HEK293 (cell line): ENCODE measurements at regions not wholly inside any gene's neighbourhood (a gene's known extent, or its start where the extent isn't known, plus 50 kb on each side); places are given as distances from the start of the nearest gene placed in this dataset.

Experiments
- CTCF ChIP-seq: fragments of 450-650 bp; formaldehyde crosslinking; IDR thresholded peaks from 2 replicates; pipeline ENCODE4 v1.5.1; 2016; ENCODE audit warnings: missing biosample characterization, missing genetic modification characterization
- SCRT1 ChIP-seq: fragments of 450-650 bp; formaldehyde crosslinking; IDR thresholded peaks from 2 replicates; pipeline ENCODE4 v1.5.1; 2016; ENCODE audit warnings: missing biosample characterization, missing genetic modification characterization, borderline replicate concordance
- ZNF121 ChIP-seq: fragments of 450-650 bp; formaldehyde crosslinking; IDR thresholded peaks from 2 replicates; pipeline ENCODE4 v1.5.1; 2016; ENCODE audit warnings: missing biosample characterization, missing genetic modification characterization
- TF ChIP-seq, protein P1 (sequence below): fragments of 450-650 bp; formaldehyde crosslinking; IDR thresholded peaks from 2 replicates; pipeline ENCODE4 v1.5.1; 2017; ENCODE audit warnings: missing biosample characterization, missing genetic modification characterization
- TF ChIP-seq, protein P2 (sequence below): fragments of 450-650 bp; formaldehyde crosslinking; IDR thresholded peaks from 2 replicates; pipeline ENCODE4 v1.5.1; 2016; ENCODE audit warnings: missing biosample characterization, missing genetic modification characterization, low read depth

GRCh38 chr22:27492566-27493201 lies 308.9 kb downstream of the MN1 start:
- TF ChIP-seq, protein P1, sequence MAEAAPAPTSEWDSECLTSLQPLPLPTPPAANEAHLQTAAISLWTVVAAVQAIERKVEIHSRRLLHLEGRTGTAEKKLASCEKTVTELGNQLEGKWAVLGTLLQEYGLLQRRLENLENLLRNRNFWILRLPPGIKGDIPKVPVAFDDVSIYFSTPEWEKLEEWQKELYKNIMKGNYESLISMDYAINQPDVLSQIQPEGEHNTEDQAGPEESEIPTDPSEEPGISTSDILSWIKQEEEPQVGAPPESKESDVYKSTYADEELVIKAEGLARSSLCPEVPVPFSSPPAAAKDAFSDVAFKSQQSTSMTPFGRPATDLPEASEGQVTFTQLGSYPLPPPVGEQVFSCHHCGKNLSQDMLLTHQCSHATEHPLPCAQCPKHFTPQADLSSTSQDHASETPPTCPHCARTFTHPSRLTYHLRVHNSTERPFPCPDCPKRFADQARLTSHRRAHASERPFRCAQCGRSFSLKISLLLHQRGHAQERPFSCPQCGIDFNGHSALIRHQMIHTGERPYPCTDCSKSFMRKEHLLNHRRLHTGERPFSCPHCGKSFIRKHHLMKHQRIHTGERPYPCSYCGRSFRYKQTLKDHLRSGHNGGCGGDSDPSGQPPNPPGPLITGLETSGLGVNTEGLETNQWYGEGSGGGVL (tag by site-specific recombination) = no peak
- TF ChIP-seq CTCF (tag by site-specific recombination) (no peak), ZNF121 (tag by site-specific recombination) (no peak), SCRT1 (tag by site-specific recombination) (no peak)
- TF ChIP-seq, protein P2, sequence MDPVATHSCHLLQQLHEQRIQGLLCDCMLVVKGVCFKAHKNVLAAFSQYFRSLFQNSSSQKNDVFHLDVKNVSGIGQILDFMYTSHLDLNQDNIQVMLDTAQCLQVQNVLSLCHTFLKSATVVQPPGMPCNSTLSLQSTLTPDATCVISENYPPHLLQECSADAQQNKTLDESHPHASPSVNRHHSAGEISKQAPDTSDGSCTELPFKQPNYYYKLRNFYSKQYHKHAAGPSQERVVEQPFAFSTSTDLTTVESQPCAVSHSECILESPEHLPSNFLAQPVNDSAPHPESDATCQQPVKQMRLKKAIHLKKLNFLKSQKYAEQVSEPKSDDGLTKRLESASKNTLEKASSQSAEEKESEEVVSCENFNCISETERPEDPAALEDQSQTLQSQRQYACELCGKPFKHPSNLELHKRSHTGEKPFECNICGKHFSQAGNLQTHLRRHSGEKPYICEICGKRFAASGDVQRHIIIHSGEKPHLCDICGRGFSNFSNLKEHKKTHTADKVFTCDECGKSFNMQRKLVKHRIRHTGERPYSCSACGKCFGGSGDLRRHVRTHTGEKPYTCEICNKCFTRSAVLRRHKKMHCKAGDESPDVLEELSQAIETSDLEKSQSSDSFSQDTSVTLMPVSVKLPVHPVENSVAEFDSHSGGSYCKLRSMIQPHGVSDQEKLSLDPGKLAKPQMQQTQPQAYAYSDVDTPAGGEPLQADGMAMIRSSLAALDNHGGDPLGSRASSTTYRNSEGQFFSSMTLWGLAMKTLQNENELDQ (tag by site-specific recombination) = no peak
